Activated CD8-positive, alpha-beta T cell treated with anti-CD3 and anti-CD28 coated beads for 36 hours (primary cell): ENCODE measurements at regions not wholly inside any gene's neighbourhood (a gene's known extent, or its start where the extent isn't known, plus 50 kb on each side); places are given as distances from the start of the nearest gene placed in this dataset.

Source experiments
- ATAC-seq: fragments of 200-7000 bp; cut with Tn5 transposase; one replicate; pipeline ENCODE4 v1.10.0; 2021; ENCODE audit warnings: mild to moderate bottlenecking, moderate library complexity
- CTCF ChIA-PET: fragments of 350-600 bp; sonication (Branson Sonifier 250); formaldehyde crosslinking; loops from one replicate; lab custom pipeline; 2021; ENCODE audit warnings: antibody characterized with exemption; lab: Charles Lee
- POLR2A ChIA-PET: fragments of 350-600 bp; sonication (Branson Sonifier 250); formaldehyde crosslinking; loops from one replicate; lab custom pipeline; 2021; ENCODE audit warnings: antibody characterized with exemption; lab: Charles Lee
- DNase-seq: peaks from one replicate; pipeline ENCODE4 v3.0.0-alpha.2; 2020
- H3K27ac Mint-ChIP-seq: one replicate; pipeline ENCODE4 v1.8.0; 2021; ENCODE audit warnings: mild to moderate bottlenecking, mixed read lengths
- H3K27me3 Mint-ChIP-seq: one replicate; pipeline ENCODE4 v1.8.0; 2021; ENCODE audit warnings: mixed read lengths
- H3K36me3 Mint-ChIP-seq: one replicate; pipeline ENCODE4 v1.8.0; 2021; ENCODE audit warnings: low read depth, mixed read lengths
- H3K4me1 Mint-ChIP-seq: one replicate; pipeline ENCODE4 v1.8.0; 2021; ENCODE audit warnings: low read depth, mixed read lengths
- H3K4me3 Mint-ChIP-seq: one replicate; pipeline ENCODE4 v1.8.0; 2021; ENCODE audit warnings: mild to moderate bottlenecking, moderate library complexity, mixed read lengths
- H3K9me3 Mint-ChIP-seq: one replicate; pipeline ENCODE4 v1.8.0; 2021; ENCODE audit warnings: mixed read lengths
- intact Hi-C: fragments of 100-400 bp; cut with micrococcal nuclease; formaldehyde crosslinking; loops from one replicate; pipeline ENCODE4 v1.10.0; 2022
- TF ChIP-seq, protein P1 (sequence below): fragments of 200-600 bp; IDR thresholded peaks from one replicate; pipeline ENCODE4 v1.8.0; 2022; ENCODE audit warnings: antibody characterized with exemption, mild to moderate bottlenecking

DNA sequence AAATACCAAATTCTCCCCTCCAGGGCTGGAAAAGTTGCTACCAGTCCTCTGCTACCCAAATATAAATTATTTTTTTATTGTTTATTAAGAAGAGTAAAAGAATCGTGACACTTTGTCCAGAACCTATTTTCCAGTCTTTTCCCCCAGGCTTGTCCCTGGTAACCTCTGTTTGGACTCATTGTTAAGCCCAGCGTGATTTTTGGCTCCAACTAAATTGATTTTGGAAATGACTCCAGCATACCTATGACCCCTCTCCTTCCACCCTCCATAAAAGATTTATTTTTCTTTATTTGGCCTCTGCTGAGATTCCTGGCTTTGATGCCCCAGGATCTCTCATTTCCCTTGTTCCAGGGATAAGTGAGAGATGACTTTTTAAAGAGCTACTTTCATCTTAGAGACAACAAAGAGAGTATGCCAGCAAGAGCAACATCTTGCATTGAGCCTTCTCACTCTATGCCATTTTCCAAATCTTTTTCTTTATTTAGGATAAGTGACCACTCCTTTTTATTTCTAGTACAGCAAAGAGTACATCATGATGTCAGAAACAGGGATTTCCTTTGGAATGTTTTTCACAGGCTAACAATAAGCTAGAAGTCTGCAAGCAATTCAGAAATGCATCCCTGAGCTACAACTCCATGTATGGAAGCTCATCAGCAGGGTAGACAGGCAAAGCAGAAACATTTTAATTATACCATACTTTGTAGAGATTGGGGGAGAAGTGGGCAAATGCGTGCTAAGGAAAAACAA lies 75.8 kb downstream of the DAD1 start:
- H3K9me3 Mint-ChIP-seq: no peaks in the 10 kb centered on the region
- H3K27me3 Mint-ChIP-seq: no peaks in the 10 kb centered on the region
- H3K4me3 Mint-ChIP-seq: peak overlapping the region; percentile 79
- H3K4me1 Mint-ChIP-seq: peaks cover 47% of the 10 kb centered on the region
- ATAC-seq: no peak
- ChIA-PET POLR2A (interaction anchor here (0.6 to 33.3 kb wide), 12 partner anchors 2 to 595 kb away, joined by 3 to 1006 read pairs (median 4); no protein-coding TSS in a partner anchor), CTCF (interaction anchor here (1.0 to 2.8 kb wide), 5 partner anchors 11 to 57 kb away, joined by 3 to 9 read pairs (median 3); no protein-coding TSS in a partner anchor)
- peaks cover 96% of the 10 kb centered on the region for H3K36me3 Mint-ChIP-seq
- TF ChIP-seq, protein P1, sequence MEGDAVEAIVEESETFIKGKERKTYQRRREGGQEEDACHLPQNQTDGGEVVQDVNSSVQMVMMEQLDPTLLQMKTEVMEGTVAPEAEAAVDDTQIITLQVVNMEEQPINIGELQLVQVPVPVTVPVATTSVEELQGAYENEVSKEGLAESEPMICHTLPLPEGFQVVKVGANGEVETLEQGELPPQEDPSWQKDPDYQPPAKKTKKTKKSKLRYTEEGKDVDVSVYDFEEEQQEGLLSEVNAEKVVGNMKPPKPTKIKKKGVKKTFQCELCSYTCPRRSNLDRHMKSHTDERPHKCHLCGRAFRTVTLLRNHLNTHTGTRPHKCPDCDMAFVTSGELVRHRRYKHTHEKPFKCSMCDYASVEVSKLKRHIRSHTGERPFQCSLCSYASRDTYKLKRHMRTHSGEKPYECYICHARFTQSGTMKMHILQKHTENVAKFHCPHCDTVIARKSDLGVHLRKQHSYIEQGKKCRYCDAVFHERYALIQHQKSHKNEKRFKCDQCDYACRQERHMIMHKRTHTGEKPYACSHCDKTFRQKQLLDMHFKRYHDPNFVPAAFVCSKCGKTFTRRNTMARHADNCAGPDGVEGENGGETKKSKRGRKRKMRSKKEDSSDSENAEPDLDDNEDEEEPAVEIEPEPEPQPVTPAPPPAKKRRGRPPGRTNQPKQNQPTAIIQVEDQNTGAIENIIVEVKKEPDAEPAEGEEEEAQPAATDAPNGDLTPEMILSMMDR: no peak
- DNase-seq: no peak
- intact Hi-C loops: no loop called here
- H3K27ac Mint-ChIP-seq: peak overlapping the region; percentile 96

DNA sequence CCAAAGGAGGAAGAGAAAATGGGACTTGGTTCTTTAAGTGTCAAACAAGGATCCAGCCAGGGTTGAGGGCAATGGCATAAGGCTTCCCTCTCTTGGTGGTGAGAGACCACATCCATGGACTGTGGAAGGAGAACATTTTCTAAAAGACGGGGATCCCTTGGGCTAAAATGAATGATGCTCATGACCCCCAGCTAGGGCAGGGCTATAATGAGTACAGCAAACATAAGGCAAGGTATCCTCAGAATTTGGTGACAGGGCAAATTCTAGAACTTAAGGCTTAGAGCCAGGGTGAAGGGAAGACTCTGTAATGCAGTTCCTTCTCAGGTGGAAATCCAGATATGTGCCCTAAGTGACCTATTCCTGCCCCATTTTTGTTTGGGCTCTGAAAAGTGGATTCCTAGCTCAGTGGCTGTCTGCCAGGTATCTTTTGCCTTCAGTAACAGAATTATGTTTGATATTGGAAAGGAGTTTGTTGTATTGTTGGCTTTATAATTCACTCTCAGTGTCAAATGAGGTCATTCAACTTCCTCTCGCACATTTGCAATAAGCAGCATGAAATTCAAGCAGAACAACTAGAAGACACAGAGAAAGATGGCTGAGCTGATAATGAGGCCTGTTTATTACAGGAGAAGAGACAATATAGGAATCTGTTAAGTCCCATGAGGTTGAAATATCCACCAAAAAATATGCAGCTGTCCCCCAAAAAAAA lies 76.8 kb downstream of the DAD1 start:
- Mint-ChIP-seq H3K27ac (peak overlapping the region; percentile 96), H3K36me3 (peaks cover 94% of the 10 kb centered on the region), H3K9me3 (no peaks in the 10 kb centered on the region), H3K4me3 (peak overlapping the region; percentile 79), H3K4me1 (peaks cover 41% of the 10 kb centered on the region), H3K27me3 (no peaks in the 10 kb centered on the region)
- TF ChIP-seq, protein P1: no peak
- ChIA-PET POLR2A (interaction anchor here (0.7 to 33.3 kb wide), 11 partner anchors 1 to 663 kb away, joined by 3 to 1006 read pairs (median 3); no protein-coding TSS in a partner anchor), CTCF (interaction anchor here (0.9 to 2.8 kb wide), 5 partner anchors 12 to 58 kb away, joined by 3 to 9 read pairs (median 4); no protein-coding TSS in a partner anchor)
- intact Hi-C loops: no loop called here
- no peak for ATAC-seq
- DNase-seq: no peak

DNA sequence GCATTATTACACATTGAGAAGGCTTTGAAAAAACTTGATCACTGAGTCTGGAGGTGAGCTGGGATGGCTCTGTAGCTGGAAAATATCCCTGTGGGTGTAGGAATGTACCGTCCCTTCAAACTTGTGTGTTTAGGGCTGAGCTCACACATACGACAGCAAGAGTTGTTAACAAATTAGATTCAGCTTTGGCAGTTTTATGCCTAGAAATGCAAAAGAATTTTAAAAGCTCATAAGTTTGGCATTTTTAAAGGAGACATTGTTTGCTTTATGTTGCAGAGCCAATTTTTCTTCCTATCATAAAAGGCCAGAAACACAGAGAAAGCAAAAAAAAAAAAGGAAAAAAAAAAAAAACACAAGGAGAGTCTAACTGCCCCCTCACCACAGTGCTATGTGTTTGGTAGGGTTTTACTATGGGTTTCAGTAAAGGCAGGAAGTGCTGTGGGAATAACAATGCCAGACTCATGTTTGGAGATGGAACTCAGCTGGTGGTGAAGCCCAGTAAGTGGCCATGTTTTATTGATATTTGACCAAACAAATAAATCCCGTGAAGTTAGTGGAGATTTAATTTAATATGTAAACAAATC lies 78.4 kb downstream of the DAD1 start:
- peaks cover 95% of the 10 kb centered on the region for H3K36me3 Mint-ChIP-seq
- H3K27me3 Mint-ChIP-seq: no peaks in the 10 kb centered on the region
- ChIA-PET POLR2A (interaction anchor here (0.9 to 33.3 kb wide), 11 partner anchors 1 to 661 kb away, joined by 3 to 1006 read pairs (median 11); no protein-coding TSS in a partner anchor), CTCF (interaction anchor here (1.1 to 1.8 kb wide), 10 partner anchors 9 to 593 kb away, joined by 3 to 9 read pairs (median 4); no protein-coding TSS in a partner anchor)
- H3K4me1 Mint-ChIP-seq: peaks cover 38% of the 10 kb centered on the region
- intact Hi-C loops: no loop called here
- peak overlapping the region; percentile 96 for H3K27ac Mint-ChIP-seq
- DNase-seq (no peak), ATAC-seq (no peak)
- no peaks in the 10 kb centered on the region for H3K9me3 Mint-ChIP-seq
- peak overlapping the region; percentile 79 for H3K4me3 Mint-ChIP-seq
- TF ChIP-seq, protein P1: no peak

DNA sequence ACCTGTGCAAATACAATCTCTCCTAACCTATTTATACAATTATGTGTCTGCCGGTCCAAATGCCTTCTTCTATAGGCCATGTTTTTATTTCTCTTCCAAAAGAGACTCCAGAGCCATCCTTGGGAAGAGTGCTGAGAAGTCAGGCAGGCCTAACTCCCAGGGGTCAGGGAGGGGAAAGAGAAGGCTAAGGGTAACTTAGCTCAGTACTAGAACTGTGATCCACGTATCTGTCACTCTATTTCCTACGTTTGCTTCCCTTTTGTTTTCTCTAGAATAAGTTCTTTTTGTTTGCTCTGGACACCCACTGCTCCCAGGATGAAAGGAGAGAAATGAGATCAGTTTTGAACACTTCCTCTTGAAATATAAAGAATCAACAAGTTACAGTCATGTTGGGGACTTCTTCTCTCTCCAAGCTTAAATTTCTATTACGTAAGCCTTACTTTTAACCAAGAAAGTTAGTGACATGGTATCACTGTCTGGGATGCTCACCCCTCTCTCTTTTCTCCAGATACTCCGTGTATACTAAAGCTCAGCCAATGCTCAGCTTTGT lies 79.2 kb downstream of the DAD1 start:
- ATAC-seq: no peak
- H3K27ac Mint-ChIP-seq: peak overlapping the region; percentile 96
- no peak for DNase-seq
- no peaks in the 10 kb centered on the region for H3K27me3 Mint-ChIP-seq
- intact Hi-C loops: no loop called here
- CTCF ChIA-PET: interaction anchor here (0.8 to 1.8 kb wide), 11 partner anchors 10 to 592 kb away, joined by 3 to 9 read pairs (median 3); no protein-coding TSS in a partner anchor
- H3K36me3 Mint-ChIP-seq: peaks cover 96% of the 10 kb centered on the region
- POLR2A ChIA-PET: interaction anchor here (0.6 to 33.3 kb wide), 11 partner anchors 2 to 759 kb away, joined by 3 to 1006 read pairs (median 22); no protein-coding TSS in a partner anchor
- H3K4me1 Mint-ChIP-seq: peaks cover 34% of the 10 kb centered on the region
- TF ChIP-seq, protein P1: no peak
- peak overlapping the region; percentile 79 for H3K4me3 Mint-ChIP-seq
- H3K9me3 Mint-ChIP-seq: no peaks in the 10 kb centered on the region
